HG03575 (cell line): ENCODE measurements at regions not wholly inside any gene's neighbourhood (a gene's known extent, or its start where the extent isn't known, plus 50 kb on each side); places are given as distances from the start of the nearest gene placed in this dataset.
"Not testable (repeated sequence)": the region's sequence is repeated elsewhere in the genome, so short reads cannot be mapped to it uniquely, and the experiment has no call there.

Experiments
- ATAC-seq: cut with Tn5 transposase; IDR thresholded peaks from one replicate; pipeline ENCODE4 v1.9.1; 2021; ENCODE audit not compliant: unreplicated experiment, insufficient number of reproducible peaks, low FRiP score; ENCODE audit errors: extremely low read depth

DNA sequence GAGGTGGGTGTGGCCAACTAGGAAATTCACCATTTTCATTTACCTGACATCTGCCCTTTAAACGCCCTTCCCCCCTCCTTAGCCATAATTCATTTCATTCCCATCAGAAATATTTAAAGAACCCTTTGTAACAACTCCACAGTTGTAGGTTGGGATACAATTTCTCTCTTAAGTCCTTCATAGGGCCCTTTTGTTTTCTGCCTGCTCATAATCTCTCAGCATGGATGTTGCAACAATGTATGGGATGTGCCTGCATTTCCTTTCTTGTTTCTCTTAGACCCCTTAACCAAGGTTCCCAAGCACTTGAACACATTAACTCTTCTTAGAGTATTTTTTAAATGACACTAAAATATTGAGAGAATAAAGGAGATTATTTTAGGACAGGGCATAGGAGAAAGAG, 51.7 kb upstream of the MYO10 start:
- no peak for ATAC-seq

DNA sequence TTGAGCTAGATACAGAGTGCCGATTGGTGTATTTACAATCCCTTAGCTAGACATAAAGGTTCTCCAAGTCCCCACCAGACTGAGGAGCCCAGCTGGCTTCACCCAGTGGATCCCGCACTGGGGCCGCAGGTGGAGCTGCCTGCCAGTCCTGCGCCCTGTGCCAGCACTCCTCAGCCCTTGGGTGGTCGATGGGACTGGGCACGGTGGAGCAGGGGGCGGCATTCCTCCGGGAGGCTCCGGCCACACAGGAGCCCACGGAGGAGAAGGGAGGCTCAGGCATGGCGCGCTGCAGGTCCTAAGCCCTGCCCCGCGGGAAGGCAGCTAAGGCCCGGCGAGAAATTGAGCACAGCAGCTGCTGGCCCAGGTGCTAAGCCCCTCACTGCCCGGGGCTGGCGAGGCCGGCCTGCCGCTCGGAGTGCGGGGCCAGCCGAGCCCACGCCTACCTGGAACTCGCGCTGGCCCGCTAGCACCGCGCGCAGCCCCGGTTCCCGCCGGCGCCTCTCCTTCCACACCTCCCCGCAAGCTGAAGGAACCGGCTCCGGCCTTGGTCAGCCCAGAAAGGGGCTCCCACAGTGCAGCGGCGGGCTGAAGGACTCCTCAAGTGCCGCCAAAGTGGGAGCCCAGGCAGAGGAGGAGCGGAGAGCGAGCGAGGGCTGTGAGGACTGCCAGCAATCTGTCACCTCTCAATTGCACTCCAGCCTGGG, 54.9 kb upstream of the MYO10 start:
- not testable (repeated sequence) for ATAC-seq

DNA sequence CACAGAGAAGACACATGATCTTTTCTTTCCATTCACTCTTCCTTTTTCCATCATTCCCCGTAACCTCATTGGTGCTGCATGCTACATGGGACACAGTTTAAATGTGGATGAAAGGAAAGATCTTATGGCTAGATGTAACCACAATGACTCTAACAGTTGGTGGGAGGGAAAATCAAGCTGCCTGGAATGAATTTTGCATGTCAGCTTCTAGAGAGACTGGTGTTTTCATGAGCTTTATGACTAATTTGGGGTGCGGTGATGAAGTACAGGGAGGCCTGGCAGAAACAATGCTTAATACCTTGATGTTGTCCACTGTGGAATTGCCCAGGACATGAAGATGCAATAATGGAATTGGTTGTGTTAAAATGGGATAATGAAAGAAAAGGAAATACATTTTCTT, 55.9 kb upstream of the MYO10 start:
- ATAC-seq: no peak

DNA sequence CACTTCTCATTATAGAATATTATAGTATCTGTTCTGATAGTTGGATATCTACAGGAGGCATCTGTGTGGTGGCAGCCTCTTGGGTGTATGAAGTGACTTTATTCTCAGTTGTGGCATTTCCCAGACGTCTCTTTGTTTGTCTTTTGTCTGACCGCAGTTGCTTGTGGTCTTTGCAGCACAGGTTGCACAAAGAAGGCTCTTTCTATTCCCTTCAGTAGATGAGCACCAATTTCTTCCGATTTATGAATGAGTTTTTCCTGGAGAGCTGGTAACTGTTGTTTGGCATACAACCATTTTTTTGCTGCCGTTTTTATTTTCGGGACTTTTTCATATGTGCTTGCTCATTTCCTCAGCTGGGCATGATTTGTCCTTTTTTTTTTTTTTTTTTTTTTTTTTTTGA, 56.4 kb upstream of the MYO10 start:
- no peak for ATAC-seq

DNA sequence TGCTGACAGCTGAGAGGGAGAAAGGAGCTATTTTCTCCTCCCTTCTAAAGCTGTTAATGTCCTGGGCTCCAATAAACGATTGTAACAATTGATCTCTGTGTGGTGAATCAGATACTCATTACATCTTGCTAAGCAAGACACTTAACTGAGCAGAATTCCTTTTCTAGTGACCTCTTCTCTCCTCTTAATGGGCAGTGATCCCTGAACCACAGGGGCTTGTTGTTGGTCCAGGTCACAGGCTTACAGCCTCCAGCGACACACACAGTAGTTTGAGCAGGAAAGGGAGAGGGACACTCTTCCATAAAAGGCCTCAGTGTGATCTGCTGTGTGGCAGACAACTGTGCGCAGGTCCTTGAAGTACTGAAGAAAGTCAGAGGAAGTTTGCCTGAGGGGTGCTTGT, 58.5 kb upstream of the MYO10 start:
- no peak for ATAC-seq

DNA sequence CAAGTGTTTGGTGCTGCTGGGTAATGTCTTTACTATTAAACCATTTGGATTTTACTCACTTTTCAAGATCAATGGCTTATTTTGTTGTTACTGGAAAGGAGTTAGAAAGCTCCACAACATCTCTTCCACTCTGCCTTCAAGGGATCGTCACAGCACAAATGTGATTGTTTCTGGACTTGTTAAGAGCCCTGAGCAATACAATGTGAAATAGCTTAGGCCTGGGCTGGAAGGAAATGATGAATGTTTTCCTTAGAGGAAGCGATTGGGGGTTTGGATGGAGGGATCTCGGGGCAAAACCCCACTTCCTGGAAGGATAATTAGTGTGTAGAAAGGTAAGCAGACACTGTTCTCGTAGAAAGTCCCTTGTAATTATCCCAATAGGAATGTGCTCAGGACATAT, 59.3 kb upstream of the MYO10 start:
- no peak for ATAC-seq

DNA sequence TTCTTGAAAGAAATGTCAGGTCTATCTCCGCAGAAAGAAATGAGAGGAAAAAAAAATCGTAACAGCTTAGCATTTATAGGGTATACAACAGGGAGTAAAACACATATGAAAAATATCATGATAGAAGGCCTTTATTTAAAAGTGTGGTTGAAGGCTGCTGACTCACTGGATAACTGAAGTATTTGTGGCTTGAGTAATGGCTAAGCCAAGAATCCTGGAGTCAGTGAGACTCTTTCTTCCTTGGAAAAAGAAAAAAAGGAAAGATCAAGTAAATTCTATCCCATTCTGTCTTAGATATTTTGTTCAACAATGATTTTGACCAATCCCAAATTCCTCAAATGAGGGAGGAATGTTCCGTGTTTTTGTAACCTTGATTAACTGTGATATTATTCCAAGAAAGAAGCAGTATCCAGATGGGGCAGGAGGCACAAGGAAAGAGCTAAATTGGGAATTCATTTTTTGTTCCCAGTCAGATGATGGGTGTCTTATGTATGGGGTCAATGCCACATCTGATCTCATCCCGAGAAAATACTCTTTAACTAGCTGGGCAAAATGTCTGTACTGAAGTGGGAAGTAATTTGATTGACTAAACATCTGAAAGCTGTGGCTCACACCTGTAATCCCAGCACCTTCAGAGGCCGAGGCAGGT, 64.3 kb upstream of the MYO10 start:
- no peak for ATAC-seq

DNA sequence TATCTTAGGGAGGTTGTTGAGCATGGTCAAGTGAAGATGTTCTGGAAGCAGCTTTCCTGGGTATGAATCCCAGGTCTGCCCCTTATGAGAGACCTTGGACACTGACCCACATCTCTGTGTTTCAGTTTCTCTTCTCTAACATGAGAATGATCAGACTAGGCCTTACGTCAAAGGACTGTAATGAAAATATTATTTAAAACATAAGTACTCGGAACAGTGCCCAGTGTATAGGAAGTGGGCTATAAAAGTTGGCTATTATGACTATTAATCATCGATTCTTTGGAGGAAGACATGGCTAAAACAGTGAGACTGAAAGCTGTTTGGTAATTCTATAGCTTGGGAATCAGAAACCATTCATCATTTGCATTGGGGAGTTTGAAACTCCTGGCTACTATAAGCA, 65.3 kb upstream of the MYO10 start:
- ATAC-seq: no peak

DNA sequence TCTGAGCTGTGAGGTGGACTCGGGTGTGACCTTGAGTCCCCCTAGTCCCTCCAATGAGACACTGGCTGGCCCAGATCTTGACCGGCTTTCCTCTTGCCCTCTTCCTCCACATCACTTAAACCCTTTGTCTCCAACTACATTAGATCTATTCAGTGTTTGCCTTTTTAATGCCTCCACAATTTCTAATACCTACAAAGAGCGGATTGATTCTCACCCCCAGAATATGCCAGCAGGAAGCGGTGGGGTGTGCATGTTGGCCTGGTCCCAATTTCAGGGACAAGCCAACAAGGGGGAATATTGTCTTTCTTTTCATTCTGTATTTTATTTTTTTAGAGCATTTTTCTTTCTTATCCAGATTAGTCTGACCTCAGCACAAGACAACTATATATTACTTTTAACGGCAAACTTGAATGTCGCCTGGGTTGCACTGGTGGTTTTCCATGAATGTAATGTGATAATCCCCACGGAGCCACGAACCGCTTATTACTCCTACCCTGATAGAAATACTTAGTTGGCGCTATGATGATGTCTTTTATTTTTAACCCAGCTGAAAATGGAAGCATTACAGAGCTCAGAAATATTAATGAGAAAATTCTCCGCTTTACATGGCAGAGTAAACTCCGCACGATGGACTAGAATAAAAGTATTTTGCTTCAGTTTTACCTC, 68.5 kb upstream of the MYO10 start:
- no peak for ATAC-seq

DNA sequence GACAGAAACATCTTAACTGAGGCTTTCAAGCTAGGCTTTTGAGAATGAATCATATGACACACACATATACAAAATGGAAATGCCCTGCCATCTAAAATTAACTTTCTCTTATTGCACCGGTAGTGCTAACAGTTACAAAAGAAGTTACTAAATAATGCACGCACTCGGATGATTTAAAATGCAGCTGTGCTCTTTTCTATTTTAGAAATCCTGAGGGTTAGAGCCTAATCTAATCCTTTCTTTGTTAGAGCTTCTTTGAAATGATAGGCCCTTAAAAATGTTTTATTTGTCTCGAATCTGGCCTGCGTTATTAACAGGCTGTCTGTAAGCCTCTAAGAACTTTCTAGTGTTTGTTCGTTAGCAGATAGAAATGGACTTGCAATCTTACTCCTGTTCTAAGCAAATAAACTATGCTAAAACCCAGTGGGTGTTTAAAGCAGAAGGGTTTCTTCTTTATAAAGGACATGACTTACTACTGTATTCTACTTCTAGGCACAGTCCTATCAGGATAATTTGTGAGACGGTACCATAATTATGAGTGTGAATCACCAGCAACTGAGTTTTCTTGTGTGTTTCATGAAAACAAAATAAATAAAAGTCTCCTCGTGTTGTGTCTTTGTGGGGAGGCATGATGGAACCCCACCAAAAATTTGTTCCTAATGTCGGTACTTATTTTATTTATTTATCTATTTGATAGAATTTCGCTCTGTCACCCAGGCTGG, 69.2 kb upstream of the MYO10 start:
- ATAC-seq: no peak

DNA sequence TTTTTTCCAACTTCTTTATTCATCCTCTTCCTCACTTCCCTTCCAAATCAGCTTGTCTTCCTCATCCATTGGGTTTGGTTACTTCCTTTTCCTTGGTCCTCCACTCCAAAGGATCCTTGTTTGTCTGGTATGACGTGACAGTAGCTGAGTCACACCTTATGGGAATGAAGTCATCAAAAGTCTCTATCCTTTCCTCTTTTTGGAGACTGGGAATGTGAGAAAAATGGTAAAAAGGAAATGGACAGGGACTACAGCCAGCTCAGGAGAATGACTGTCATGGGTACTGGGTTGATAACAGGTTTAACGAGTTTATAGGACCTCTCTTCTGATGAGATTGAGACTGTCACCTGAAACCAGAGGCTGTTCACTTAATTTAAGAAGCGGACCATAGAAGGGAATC, 76.2 kb upstream of the MYO10 start:
- no peak for ATAC-seq

DNA sequence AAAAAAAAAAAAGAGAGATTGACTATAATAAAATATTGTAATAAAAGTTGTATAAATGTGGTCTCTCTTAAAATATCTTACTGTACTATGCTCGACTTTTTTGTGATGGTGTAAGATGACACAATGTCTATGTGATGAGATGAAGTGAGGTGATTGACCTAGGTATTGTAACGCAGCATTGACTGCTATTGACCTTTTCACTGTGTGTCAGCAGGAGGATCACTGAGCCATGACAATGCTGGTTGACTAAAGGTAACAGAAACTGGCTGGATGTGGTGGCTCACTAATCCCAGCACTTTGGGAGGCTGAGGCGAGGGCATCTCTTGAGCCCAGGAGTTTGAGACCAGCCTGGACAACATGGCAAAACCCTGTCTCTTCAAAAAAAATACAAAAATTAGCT, 78.6 kb upstream of the MYO10 start:
- no peak for ATAC-seq

DNA sequence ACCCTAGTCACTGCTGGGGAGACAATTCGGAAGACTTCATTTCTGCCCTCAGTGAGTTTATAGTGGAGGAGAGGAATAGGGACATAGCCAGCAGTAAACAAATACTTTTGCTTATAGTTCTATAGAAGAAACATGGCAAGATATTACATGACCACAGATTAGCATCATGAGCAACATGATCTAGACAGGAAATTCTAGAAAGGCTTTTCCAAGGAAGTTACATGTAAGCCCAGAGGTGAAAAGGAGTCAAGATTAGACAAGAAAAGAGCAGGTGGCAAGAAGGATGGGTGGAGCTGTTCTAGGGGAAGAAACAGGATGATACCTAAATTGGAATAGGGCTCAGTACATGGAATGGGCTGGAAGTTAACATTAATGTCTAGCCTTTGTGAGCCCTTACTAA, 82.8 kb upstream of the MYO10 start:
- ATAC-seq: no peak

DNA sequence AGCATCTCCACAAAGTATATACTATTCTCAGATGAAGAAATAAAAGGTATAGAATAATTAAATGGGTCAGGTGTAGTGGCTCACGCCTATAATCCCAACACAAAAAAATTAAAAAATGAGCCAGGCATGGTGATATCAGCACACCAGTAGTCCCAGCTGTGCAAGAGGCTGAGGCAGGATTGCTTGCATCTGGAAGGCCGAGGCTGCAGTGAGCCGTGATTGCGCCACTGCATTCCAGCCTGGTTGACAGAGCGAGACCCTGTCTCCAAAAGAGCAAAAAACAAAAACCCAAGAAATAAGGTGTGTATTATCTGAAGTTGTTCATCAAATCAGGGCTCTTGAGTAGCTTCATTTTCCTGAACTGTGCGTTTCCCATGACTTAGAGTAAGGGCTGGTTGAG, 83.2 kb upstream of the MYO10 start:
- no peak for ATAC-seq

DNA sequence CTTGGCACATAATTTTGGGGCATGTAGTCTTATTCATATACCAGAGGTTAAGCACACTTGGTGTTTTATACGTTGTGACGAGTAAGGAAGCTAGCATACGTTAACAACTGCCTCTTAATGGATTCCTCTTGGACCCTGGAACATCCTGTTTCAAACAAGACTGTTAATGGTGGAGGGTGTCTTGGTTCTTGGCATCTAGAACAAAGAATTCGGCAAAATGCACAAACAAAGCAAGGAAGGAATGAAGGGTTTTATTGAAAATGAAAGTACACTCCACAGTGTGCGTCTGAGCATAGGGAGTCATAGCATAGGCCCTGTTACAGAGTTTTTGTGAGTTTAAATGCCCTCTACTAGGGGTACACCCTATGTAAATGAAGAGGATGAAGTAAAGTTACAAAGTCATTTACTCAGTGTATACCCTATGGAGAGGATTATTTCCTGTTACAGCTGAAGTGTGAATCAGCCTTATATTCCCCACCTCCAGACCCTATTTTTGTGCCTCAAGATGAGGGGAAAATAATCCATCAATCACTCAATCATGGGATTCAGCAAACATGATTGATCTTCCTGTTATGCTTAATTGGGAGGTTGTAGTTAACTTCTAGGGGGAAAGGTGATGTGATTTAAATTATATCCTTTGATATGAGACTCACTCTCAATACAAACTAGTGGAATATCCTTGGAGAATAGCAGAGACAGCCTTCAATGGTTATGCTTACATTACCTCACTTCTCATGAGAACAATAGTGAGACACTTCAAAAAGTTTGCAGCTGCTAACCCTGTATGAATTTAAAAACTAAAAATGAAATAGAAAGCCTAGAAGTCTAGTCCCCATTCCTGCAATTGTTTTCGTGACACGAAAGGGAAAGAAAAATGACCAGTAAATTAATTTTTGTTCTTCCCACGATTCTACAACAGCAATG, 84.9 kb upstream of the MYO10 start:
- ATAC-seq: no peak

DNA sequence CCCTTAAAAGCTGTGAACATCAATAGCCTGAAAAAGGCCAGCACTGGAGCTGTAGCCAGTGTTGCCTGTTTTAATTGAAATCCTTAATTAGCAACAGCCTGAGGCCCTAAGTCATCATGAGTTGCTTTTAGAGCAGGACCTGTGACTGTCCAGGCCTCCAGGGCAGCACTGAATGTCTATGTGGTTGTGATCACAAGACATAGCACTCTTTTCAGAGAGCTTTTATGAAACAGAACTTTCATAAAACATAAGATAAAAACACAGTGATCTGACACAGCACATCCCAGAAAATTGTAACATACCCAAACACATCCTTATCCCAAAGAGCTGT, 85.5 kb upstream of the MYO10 start:
- ATAC-seq: no peak

DNA sequence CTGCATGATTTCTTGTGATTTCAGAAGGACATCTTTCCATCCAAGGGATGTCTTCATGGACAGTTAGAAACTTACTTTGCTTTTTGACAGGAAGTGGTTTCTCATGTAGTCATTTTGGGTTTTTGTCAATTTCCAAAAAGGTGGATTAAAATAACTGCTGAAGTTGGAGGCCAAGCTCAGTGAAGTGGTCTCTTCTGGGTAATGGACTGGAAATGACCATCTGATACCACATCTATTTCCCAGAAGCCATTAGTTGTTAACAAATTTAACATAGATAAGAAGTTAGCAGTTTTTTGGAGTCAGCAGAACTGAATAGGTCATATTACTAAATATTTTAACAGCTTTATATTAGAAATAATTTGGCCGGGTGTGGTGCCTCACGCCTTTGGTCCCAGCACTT, 86.2 kb upstream of the MYO10 start:
- ATAC-seq: no peak

DNA sequence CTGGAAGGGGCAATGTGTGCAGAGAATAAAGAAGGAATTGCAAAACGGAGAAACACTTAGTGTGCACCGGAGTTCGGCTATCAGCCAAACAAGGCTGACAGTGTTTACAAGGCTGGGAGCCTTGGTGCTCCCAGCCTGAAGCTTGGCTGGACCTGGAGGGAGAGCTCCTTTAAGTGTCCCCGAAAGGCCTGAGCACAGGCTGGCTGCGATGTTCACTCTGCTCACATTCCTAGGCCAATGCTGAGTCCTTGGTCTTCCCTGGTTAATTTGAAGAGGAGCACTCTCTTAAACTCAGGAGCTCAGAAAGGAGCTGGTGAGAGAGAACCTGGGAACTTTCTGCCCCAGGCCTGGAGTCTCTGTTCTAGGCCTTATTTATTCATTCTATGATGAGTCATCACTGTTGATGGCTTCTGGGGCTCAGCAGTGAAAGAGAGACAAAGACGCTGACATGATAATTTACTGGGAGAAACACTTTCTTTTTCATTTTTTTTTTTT, 88.6 kb upstream of the MYO10 start:
- no peak for ATAC-seq
